G401.6 (cell line): ENCODE measurements at regions not wholly inside any gene's neighbourhood (a gene's known extent, or its start where the extent isn't known, plus 50 kb on each side); places are given as distances from the start of the nearest gene placed in this dataset.
"Not testable (repeated sequence)": the region's sequence is repeated elsewhere in the genome, so short reads cannot be mapped to it uniquely, and the experiment has no call there.

Experiments
- FAIRE-seq: peaks from 2 replicates; lab custom pipeline; 2012; peaks lifted over from hg19 to GRCh38; lab: Jason Lieb, UNC

GRCh38 chr2:163077241-163077640 lies 238.7 kb upstream of the KCNH7 start:
- FAIRE-seq = no peak

DNA sequence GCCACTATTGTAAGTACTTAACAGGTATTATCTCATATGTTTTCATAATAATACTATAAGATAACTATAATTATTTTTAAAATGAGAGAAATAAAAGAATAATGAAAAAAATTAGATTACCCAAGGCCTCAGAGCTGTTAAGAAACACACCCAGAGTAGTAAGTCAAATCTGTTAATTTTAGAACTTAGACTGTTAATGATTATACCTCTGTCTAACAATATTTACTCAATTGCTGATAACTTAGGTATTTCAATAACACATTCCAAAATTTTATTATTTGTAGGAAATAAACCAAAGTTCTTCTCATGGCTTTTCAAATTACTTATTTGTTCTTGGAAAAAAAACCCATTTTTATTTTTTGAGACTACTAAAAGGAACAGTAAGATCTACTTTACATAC lies 227.5 kb upstream of the KCNH7 start:
- FAIRE-seq = no peak

DNA sequence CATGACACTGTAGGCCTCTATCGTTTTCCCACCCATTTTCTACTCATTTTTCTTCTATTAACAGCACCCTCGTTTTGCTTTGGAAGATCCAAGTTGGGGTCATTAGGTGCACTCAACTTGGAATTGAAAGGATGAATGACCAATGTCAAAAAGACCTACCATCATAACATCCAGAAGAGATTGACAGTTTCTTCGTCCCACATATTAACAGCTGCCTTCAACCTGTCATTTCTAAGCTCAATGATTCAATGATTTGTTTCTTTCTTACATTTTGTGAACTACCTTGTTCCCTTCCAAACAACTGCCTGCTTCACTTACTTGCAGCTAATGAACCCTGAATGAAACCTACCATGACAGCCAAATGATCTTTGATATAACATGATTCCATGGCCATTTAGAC lies 224.0 kb upstream of the KCNH7 start:
- no peak for FAIRE-seq

GRCh38 chr2:163046615-163047014 lies 208.0 kb upstream of the KCNH7 start:
- no peak for FAIRE-seq

GRCh38 chr2:163045830-163046229 lies 207.3 kb upstream of the KCNH7 start:
- no peak for FAIRE-seq

- no peak for FAIRE-seq
These were observed 205.5 kb upstream of the KCNH7 start for GRCh38 chr2:163044114-163044513.

GRCh38 chr2:163043201-163043600 lies 204.6 kb upstream of the KCNH7 start:
- no peak for FAIRE-seq

DNA sequence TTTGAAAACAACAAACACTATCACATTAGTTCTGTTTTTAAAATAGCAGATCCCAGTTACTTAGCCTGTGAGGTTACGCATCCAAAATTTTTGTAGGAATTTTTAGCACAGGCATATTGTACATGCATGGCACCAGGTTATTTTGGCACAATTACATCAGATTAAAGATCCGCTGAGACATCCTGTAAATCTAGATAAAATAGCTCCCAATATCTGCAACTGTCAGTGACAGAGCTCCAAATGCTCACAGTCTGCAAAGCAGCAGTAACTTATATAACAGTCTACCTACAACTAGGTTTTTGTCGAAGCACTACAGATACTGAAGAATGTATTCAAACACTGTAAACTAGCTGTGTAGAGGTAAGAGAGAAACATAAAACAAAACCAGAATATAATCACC lies 200.7 kb upstream of the KCNH7 start:
- FAIRE-seq = no peak

- no peak for FAIRE-seq
These were observed 190.2 kb upstream of the KCNH7 start for GRCh38 chr2:163028807-163029206.

- not testable (repeated sequence) for FAIRE-seq
These were observed 187.7 kb upstream of the KCNH7 start for GRCh38 chr2:163026136-163026775.

DNA sequence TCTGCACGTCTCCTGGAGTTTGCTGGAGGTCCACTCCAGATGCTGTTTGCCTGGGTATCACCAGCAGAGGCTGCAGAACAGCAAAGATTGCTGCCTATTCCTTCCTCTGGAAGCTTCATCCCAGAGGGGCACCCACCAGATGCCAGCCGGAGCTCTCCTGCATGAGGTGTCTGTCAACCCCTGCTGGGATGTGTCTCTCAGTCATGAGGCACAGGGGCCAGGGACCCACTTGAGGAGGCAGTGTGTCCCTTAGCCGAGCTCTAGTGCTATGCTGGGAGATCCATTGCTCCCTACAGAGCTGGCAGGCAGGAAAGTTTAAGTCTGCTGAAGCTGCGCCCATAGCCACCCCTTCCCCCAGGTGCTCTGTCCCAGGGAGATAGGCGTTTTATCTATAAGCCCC lies 178.3 kb upstream of the KCNH7 start:
- FAIRE-seq = not testable (repeated sequence)

DNA sequence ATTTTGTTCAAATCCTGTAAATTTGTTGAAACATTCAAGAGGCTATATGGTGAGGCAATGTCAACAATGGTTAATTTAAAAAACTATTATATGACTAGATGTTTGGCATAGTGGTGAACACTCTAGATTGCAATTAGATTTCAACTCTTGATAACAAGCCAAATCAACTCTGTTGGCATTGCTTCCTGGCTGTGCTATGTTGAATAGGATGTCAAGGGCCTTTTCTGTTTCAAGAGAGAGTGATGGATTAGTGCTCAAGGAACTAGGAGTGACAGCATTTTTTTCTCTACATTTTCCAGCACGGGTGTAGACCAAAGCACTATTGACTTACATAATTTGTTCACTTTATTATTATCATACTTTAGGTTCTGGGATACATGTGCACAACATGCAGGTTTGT lies 172.4 kb upstream of the KCNH7 start:
- FAIRE-seq = no peak

- no peak for FAIRE-seq
These were observed 170.1 kb upstream of the KCNH7 start for GRCh38 chr2:163008642-163009041.

DNA sequence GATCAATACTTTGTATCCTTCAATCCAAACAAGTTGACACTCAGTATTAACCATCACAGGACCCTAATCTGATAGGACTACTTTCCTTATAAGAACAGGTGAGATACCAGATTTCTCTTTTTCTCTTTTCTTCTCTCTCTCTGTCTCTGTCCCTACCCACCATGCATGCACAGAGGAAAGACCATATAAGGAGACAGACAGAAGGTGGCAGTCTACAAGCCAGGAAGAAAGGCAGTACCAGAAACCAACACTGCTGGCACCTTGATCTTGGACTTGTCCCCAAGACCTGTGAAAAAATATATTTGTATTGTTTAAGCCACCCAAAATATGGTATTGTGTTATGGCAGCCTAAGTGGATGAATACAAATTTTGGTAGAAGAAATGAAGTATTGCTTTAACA lies 156.2 kb upstream of the KCNH7 start:
- FAIRE-seq = no peak

GRCh38 chr2:162992828-162993227 lies 154.3 kb upstream of the KCNH7 start:
- no peak for FAIRE-seq

DNA sequence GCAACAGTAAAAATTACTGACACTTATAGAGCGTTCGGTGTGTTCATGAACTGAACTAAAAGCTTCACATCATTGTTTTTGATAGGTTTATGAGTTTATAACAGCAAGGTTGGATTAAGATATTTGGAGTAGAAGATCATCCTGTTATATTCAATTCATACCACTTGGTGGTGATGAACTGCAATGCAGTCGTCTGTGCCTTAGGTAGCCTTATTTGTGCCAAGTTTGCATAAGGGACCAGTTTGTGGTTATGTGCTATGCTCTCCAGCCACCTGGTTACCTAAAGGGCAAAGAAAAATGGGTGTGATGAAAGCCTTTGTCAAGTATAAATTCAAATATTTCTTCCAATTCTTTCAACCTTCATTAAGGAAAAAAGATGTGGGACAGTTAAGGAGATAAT lies 150.9 kb upstream of the KCNH7 start:
- FAIRE-seq = no peak

DNA sequence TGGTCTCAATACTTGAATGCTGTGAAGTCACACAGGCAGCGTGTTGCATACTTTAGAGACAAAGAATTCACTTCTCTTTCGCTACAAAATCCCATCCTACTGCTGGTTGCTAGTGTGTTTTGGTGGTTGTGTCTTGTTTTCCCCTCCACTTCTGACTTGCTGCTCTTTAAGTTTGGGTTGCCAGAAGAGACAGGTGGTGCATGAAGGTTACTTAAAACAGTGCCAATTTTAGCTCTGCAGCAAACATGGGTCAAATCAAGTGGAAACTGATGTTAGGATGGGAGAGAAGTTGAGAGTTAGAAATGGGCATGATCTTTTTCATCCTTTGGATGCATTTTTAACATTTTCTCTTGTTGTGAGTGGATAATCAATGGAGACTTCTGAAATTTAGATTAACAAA lies 136.2 kb upstream of the KCNH7 start:
- FAIRE-seq = no peak

DNA sequence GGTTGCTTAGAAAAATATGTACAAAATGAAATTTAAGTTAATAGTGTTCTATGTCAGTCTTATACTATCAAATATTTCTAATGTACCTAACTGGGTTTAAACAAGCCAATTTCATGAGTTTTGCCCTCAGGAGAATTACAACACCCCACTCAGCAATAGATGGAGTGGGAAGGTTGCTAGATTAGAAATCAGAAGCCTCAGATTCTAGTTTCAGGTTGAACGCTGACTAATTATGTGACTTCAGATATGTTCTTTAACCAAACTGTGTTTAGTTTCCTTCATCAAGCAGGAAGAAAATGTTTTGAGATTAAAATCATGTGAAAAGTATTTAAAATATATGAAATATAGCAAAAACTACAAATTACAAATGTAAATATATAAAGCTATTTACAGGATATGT lies 133.8 kb upstream of the KCNH7 start:
- no peak for FAIRE-seq

- no peak for FAIRE-seq
These were observed 129.7 kb upstream of the KCNH7 start for GRCh38 chr2:162968306-162968705.

- FAIRE-seq = no peak
These were observed 129.2 kb upstream of the KCNH7 start for GRCh38 chr2:162967811-162968210.

DNA sequence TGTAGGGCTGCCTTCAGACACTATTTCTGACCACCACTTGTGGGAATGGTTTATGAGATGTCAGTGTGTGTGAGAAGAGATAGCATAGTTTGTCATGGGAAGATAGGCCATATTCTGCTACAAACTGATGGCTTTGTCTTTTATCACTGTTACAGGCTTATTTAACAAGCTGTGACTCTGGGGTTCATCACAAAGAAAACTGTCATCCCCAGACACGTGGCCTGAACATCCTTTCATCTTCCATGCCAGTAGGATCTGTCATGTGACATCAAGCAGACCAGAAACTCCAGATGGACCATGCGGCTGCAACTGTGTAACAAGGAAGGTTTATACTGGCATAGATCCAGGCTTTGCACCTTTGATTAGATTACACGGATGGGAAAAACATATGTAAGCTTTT lies 128.6 kb upstream of the KCNH7 start:
- no peak for FAIRE-seq

- no peak for FAIRE-seq
These were observed 126.6 kb upstream of the KCNH7 start for GRCh38 chr2:162965191-162965590.

- no peak for FAIRE-seq
These were observed 125.9 kb upstream of the KCNH7 start for GRCh38 chr2:162964513-162964912.

- FAIRE-seq = no peak
These were observed 124.6 kb upstream of the KCNH7 start for GRCh38 chr2:162963156-162963555.

DNA sequence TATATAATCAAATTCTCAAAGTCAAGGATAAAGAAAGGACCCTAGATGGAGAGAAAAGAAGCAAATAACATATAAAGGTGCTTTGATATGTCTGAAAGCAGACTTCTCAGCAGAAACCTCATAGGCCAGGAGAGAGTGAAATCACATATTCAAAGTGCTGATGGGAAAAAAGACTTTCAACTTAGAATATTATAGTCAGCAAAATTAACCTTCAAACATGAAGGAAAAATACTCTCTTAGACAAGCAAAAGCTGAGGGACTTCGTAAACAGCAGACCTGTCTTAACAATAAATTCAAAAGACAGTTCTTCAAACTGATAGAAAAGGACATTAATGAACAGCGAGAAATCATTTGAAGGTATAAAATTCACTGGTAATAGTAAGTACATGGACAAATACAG lies 107.2 kb upstream of the KCNH7 start:
- no peak for FAIRE-seq
